Heart left ventricle (tissue), 13 donors: ENCODE measurements at regions not wholly inside any gene's neighbourhood (a gene's known extent, or its start where the extent isn't known, plus 50 kb on each side); places are given as distances from the start of the nearest gene placed in this dataset.

Source experiments
- POLR2A ChIP-seq, 2 donors: fragments of 450-650 bp; IDR thresholded peaks; one replicate each; pipeline ENCODE4 v1.6.1; 2017; ENCODE audit warnings: antibody characterized with exemption in 2 of 2, mild to moderate bottlenecking in 2 of 2, moderate library complexity in 2 of 2
- TF ChIP-seq, protein P1 (sequence below), 12 donors: fragments of 200-600 bp; sonication (generic) in 4 of 12; IDR thresholded peaks; one replicate each; pipeline versions ENCODE4 v1.5.0 to v1.8.0; 2018 to 2022; ENCODE audit warnings: antibody characterized with exemption in 12 of 12, mild to moderate bottlenecking in 5 of 12
- donor health status: ischemic (EF 13 %, LVEDD 7.1; RV severe dilation, severe dysfunction).
- donor health status: DM: no; HTN: yes; CAD: no.
- donor health status: DM: no; HTN: no; CAD: no.
- donor health status: ischemic (EF 25% LVEDD 6.9; RV normal size, moderate dysfunction).
- donor health status: ischemic (EF 25% LVEDD 5.7; RV mildly dilated, moderate dysfunction).
- donor health status: ischemic (EF 35%, LVEDD 5.7; RV mildly dilated, moderate dysfunction).
- donor health status: nonischemic (EF 11% LVEDD 7.7; RV severe dilation, severe dysfunction).
- donor health status: DM: yes; HTN: yes; CAD: no.
- donor health status: PGD.
- donor health status: ischemic (EF 29% LVEDD 5.4; RV normal size, mild dysfunction).
- donor health status: nonischemic (EF 23%, LVEDD 6.1; RV moderate dilation, normal function).

DNA sequence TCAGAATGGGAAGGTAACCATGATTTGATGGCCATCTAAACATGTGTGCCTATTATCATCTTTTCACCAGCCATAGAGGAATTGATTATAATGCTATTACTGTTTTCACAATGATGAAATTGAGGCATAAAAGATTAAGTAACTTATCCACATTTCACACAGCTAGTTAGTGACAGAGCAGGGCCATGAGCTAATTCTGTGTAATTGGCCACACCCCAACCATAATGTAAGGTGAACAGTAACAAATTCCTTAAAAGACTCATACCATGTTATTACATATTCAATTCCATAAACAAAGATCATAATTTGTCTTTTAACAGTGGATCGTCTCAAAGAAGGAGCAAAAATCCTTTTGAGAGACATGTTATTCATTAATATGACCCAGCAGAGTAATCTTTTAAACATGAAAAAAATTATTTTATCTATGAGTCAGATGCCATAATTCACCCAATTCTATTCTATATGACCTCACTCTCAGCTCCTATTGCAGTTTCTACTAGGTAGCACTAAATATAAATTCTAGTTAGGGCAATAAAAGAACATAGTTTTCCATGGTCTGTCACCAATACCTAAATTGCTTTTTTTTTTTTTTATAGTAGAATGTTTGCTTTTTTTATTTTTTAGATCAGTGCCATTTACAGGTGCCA, 475.8 kb upstream of the SLC39A10 start:
- TF ChIP-seq, protein P1, sequence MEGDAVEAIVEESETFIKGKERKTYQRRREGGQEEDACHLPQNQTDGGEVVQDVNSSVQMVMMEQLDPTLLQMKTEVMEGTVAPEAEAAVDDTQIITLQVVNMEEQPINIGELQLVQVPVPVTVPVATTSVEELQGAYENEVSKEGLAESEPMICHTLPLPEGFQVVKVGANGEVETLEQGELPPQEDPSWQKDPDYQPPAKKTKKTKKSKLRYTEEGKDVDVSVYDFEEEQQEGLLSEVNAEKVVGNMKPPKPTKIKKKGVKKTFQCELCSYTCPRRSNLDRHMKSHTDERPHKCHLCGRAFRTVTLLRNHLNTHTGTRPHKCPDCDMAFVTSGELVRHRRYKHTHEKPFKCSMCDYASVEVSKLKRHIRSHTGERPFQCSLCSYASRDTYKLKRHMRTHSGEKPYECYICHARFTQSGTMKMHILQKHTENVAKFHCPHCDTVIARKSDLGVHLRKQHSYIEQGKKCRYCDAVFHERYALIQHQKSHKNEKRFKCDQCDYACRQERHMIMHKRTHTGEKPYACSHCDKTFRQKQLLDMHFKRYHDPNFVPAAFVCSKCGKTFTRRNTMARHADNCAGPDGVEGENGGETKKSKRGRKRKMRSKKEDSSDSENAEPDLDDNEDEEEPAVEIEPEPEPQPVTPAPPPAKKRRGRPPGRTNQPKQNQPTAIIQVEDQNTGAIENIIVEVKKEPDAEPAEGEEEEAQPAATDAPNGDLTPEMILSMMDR (IDR thresholded peaks at IDR 0.05) = no peak
- TF ChIP-seq POLR2A (IDR thresholded peaks at IDR 0.05) = no peak
